ENCODE measurements at regions not wholly inside any gene's neighbourhood (a gene's known extent, or its start where the extent isn't known, plus 50 kb on each side); places are given as distances from the start of the nearest gene placed in this dataset.
A peak's percentile ranks its signal among the peaks of the same experiment; 100 is the strongest.

DNA sequence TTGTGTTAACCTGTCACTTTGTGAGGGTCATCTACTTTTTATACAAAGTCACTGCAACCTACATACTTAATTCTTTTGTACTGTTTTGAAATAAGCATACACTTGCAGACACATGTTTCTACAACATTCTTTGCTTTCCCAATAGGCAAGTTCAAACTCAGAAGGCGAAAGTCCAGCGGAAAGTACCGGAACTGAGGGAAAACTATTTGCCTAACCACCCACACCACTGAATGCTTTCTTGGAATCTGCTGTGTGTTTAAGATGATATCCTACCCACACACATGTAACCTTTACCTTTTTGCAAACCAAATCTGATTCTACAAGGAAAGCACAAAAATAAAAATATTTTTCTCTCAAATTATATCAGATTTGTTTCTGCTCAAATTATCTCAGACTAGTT, 139.4 kb upstream of the AGR3 start:
- peaks cover 6% of the 10 kb centered on the region for H3K27me3 Mint-ChIP-seq
- H3K27ac Mint-ChIP-seq, result no peak overlapping the region
- H3K36me3 Mint-ChIP-seq (ENCODE audit: low read depth), result no peaks in the 10 kb centered on the region
- H3K4me1 Mint-ChIP-seq (ENCODE audit: low read depth), result peaks cover 14% of the 10 kb centered on the region
- H3K9me3 Mint-ChIP-seq, result no peaks in the 10 kb centered on the region
- DNase-seq, result no peak
- H3K4me3 Mint-ChIP-seq, result no peak overlapping the region

DNA sequence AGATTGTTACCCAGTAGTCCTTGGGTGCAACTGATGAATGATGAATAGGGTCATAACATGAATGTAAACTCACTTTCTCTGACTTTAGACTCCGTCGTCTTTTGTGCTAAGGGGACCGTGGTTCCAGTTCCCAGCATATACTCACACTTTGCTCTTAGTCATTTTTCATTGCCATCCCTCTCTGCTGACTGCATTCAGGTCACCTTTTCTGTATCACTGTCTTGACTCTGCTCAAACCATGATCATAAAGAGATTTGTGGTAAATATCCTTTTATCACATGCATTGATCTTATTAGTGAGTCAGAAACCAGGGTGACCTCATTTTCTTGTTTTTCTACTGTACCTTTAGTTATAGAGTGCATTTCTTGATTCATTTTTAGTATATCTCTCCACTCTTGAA, 141.1 kb upstream of the AGR3 start:
- Mint-ChIP-seq H3K4me3 (no peak overlapping the region), H3K4me1 (ENCODE audit: low read depth) (peaks cover 14% of the 10 kb centered on the region), H3K27me3 (peaks cover 6% of the 10 kb centered on the region), H3K36me3 (ENCODE audit: low read depth) (no peaks in the 10 kb centered on the region), H3K9me3 (no peaks in the 10 kb centered on the region), H3K27ac (peak overlapping the region; percentile 57)
- DNase-seq, result no peak

DNA sequence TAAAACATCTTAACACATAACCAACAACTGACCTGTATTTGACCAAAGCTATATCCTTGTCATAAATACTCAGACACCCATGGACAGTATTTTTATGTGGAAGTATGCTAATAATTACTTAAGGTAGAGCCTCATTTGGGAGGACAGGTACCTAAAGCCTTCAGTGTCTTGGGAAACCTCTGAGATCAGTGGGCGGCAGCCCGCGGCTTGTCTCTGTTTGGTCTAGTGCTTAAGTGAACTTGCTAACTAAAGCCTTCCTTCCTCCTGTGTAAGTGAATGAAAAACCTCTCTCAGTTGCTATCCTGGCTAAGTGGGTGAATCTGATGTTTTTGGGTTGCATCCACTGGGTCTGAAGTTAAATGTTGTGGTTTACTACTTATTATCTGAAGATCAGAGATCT, 144.5 kb upstream of the AGR3 start:
- H3K27ac Mint-ChIP-seq, result no peak overlapping the region
- H3K36me3 Mint-ChIP-seq (ENCODE audit: low read depth), result no peaks in the 10 kb centered on the region
- peaks cover 3% of the 10 kb centered on the region for H3K27me3 Mint-ChIP-seq
- no peak for DNase-seq
- peaks cover 23% of the 10 kb centered on the region for H3K4me1 Mint-ChIP-seq (ENCODE audit: low read depth)
- H3K4me3 Mint-ChIP-seq, result no peak overlapping the region
- H3K9me3 Mint-ChIP-seq, result no peaks in the 10 kb centered on the region

DNA sequence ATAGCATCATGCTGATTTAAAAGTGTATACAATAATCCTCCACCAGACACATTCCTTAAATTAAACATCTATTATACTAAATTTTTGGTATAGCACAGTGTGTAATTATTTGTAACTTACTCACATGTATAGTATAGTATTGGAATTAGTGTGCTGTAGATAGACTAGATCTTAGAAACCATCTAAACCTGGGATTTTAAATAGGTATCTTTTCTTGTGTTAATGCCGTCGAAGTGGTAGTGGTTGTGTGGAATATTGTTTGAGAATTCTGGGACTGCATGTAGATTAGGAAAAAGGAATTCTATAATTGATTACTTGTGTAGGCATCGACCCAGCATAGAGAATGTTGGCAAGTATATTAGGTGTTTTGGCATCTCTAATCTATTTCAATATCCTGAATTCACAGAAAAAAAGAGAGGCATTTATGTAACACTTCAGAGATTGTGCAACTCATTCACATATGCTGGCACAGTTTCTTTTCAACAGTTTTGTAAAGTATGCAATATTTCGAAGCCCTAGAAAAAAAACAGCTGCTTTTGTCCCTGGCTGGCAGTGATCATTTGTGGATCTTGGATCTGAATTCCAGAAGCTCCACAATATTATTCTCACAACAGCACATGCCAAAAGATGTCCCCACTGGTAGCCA, 145.5 kb upstream of the AGR3 start:
- Mint-ChIP-seq H3K36me3 (ENCODE audit: low read depth) (no peaks in the 10 kb centered on the region), H3K4me3 (no peak overlapping the region), H3K27ac (no peak overlapping the region), H3K27me3 (peaks cover 3% of the 10 kb centered on the region), H3K9me3 (no peaks in the 10 kb centered on the region), H3K4me1 (ENCODE audit: low read depth) (peaks cover 26% of the 10 kb centered on the region)
- no peak for DNase-seq

DNA sequence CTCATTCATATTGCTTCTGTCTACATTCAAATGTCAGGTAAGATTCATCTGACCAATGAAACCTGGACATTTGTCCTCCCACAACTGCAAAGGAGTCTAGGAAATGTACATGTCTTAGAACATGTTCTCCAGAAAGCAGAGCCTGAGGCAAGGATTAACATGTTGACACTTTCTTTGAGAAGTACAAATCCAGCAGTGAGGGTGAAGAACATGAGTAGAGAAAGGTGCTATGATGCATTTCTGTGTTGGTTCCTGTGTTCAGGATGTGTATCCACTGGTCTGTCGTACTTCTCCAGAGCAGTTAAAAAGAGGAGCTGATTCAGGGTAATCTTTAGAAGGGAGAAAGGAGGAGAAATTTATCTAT, 146.0 kb upstream of the AGR3 start:
- Mint-ChIP-seq H3K4me1 (ENCODE audit: low read depth) (peaks cover 21% of the 10 kb centered on the region), H3K27me3 (peaks cover 3% of the 10 kb centered on the region), H3K4me3 (no peak overlapping the region), H3K9me3 (no peaks in the 10 kb centered on the region), H3K36me3 (ENCODE audit: low read depth) (no peaks in the 10 kb centered on the region), H3K27ac (no peak overlapping the region)
- DNase-seq, result no peak

DNA sequence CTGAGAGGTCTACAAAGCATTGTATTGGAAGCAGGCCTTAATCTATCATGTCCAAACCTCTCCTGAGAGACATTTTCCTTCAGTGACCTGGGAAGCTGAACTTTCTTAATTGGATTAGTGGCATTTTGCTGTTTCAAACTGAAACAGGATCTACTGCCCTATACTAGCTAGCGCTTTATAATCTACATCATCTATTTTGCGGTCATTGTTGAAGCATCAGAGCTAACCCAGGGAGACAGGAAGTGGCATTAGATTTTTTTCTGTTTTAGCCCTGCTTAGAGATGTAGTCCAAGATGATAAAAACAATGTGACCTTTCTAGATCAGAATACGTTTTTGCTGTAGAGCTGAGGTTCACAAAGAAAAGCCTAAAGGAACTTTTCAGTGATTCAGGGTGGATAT, 147.4 kb upstream of the AGR3 start:
- Mint-ChIP-seq H3K36me3 (ENCODE audit: low read depth) (no peaks in the 10 kb centered on the region), H3K4me3 (no peak overlapping the region), H3K27ac (no peak overlapping the region), H3K9me3 (no peaks in the 10 kb centered on the region), H3K27me3 (peaks cover 3% of the 10 kb centered on the region), H3K4me1 (ENCODE audit: low read depth) (peaks cover 13% of the 10 kb centered on the region)
- DNase-seq, result no peak

DNA sequence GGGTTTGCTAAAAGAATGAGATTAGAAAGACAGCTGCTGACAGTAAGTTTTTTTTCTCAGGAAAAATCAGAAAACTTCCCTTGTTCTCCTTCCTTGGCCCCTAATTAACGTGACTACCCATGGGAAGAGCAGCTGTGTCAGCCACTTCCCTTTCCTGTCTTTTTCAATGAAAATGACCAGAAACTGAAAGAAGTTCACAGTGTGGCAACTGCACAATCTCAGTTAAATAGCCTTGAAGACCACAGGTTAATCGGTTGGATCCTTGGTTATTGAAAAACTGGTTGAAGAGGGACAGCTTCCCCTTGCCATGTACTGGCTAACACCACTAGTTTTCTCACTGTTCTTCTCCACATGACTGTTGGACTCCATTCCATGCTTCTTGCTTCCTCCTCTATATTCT, 148.8 kb upstream of the AGR3 start:
- H3K9me3 Mint-ChIP-seq, result no peaks in the 10 kb centered on the region
- H3K27me3 Mint-ChIP-seq, result no peaks in the 10 kb centered on the region

DNA sequence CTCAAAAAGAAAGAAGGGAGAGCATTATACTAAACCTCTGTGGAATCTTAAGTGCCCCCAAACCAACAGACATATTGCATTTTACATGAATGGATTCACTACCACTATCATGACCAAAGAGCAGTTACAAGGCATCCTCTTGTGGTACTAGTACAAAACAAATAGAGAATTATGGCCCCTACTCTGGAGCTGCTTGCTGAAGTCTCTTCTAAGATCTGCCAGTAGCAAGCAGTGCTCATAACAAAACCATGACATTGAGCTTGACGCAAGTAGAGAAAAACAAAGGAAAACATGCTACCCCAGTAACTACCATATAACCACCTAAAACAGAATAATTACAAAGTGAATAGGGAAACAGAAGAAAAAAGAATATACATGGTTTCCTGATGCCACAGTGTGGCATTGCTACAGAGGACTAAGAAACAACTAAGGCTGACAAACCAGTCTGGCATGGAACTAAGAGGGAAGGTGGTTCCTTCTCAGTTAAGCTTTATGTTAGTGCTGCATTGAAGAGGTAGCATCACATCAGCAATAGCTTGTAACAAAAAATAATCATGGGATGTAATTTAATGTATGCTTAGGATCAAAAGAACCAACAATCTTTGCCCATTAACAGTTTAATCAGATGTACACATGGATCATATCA, 150.2 kb upstream of the AGR3 start:
- no peak overlapping the region for H3K4me3 Mint-ChIP-seq
- H3K27ac Mint-ChIP-seq, result no peak overlapping the region
- H3K27me3 Mint-ChIP-seq, result no peaks in the 10 kb centered on the region
- H3K36me3 Mint-ChIP-seq (ENCODE audit: low read depth), result no peaks in the 10 kb centered on the region
- DNase-seq, result no peak
- H3K4me1 Mint-ChIP-seq (ENCODE audit: low read depth), result peaks cover 13% of the 10 kb centered on the region
- H3K9me3 Mint-ChIP-seq, result no peaks in the 10 kb centered on the region

More for the DNA sequence above, 148.8 kb upstream of the AGR3 start:
- peaks cover 13% of the 10 kb centered on the region for H3K4me1 Mint-ChIP-seq (ENCODE audit: low read depth)
- no peak overlapping the region for H3K4me3 Mint-ChIP-seq
- DNase-seq, result no peak
- no peaks in the 10 kb centered on the region for H3K36me3 Mint-ChIP-seq (ENCODE audit: low read depth)
- no peak overlapping the region for H3K27ac Mint-ChIP-seq

DNA sequence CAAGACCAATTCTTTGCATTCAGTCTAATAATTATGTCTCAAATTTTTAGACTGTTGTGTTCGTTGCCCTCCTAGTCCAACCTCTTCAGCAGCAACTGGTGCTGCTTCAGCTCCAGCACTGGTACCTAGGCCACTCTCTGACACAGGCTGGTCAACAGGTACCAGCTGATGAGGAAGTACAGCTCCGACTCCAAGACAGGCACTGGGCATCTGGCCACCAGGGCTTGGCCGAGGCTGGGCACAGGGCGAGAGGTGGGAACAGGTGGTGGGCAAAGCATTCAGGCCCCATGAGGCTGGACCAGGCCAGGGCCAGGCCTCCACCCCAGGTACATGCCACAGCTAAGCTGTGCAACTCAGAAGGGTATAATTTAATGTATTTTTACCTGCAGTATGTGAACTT, 151.5 kb upstream of the AGR3 start:
- Mint-ChIP-seq H3K36me3 (ENCODE audit: low read depth) (no peaks in the 10 kb centered on the region), H3K9me3 (no peaks in the 10 kb centered on the region), H3K4me3 (no peak overlapping the region), H3K27ac (no peak overlapping the region), H3K4me1 (ENCODE audit: low read depth) (peaks cover 13% of the 10 kb centered on the region), H3K27me3 (peaks cover 6% of the 10 kb centered on the region)
- DNase-seq, result no peak

DNA sequence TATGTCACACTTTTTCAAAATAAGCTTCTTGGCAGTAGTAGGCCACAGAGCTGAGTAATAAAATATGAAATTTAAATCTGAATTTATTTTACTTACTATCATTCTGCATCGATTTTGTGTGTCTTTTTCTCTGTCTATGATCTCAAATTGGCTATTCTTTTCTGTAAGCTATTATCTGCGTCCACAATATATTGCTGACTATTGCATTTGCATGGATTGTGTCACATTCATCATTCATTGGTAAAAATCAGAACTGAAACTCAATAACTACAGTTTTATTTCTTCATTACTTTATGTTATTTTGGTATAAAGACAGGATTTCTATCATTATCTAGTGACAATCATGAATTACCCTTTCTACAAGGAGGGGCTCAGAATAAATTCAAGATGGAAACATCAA, 154.8 kb upstream of the AGR3 start:
- peaks cover 10% of the 10 kb centered on the region for H3K27me3 Mint-ChIP-seq
- peaks cover 9% of the 10 kb centered on the region for H3K4me1 Mint-ChIP-seq (ENCODE audit: low read depth)
- no peak overlapping the region for H3K27ac Mint-ChIP-seq
- no peak overlapping the region for H3K4me3 Mint-ChIP-seq
- DNase-seq, result no peak
- H3K36me3 Mint-ChIP-seq (ENCODE audit: low read depth), result no peaks in the 10 kb centered on the region
- H3K9me3 Mint-ChIP-seq, result no peaks in the 10 kb centered on the region

DNA sequence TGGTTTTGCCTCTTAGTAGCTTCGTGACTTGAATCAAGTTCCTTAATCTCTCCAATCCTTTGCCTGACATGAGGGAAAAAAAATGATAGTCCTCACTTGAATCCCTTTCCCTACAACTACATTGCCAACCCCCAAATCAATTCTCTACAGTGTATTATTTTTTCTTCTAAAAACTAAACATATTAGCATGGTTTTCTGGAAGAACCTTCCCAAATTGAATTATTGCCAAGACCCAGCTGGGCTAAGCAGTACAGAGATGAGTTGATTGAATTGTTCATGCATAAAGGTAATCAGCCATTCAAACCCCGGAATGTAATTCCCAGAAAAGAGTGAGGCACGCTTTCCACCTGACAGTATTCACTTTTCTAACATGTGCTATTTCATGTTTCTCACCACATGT, 155.6 kb upstream of the AGR3 start:
- no peak for DNase-seq
- H3K4me3 Mint-ChIP-seq, result no peak overlapping the region
- no peaks in the 10 kb centered on the region for H3K9me3 Mint-ChIP-seq
- H3K27ac Mint-ChIP-seq, result no peak overlapping the region
- peaks cover 7% of the 10 kb centered on the region for H3K4me1 Mint-ChIP-seq (ENCODE audit: low read depth)
- H3K27me3 Mint-ChIP-seq, result peaks cover 10% of the 10 kb centered on the region
- H3K36me3 Mint-ChIP-seq (ENCODE audit: low read depth), result no peaks in the 10 kb centered on the region

DNA sequence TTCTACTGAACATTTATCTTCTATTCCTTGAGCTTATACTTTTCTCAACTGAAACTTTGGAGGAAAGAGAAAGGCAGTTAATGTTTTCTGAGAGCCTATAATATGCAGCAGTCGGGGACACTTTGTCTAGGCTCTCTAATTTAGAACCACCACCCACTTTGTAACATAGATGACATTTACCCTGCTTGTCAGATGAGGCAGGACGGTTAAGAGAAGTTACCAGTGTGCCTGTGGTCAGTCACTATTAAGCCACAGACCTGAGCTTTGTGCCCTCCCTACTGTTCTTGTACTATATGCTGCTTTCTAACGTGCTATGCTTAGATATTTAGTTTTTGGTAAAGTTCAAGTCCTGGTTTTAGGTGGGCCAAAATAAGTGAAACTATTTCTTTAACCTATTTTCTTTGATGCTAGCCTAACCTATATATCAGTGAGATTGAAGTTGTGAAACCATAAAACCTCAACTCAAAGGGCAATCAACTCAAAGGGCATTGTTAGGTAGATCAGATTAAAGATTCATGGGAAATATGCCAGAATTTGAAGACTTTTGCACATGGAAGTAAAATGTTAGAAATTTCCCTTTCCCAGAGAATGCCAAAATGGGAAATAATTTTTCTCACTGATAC, 156.5 kb upstream of the AGR3 start:
- peaks cover 10% of the 10 kb centered on the region for H3K27me3 Mint-ChIP-seq
- H3K9me3 Mint-ChIP-seq, result no peaks in the 10 kb centered on the region
- DNase-seq, result no peak
- H3K4me1 Mint-ChIP-seq (ENCODE audit: low read depth), result peaks cover 14% of the 10 kb centered on the region
- no peak overlapping the region for H3K4me3 Mint-ChIP-seq
- no peaks in the 10 kb centered on the region for H3K36me3 Mint-ChIP-seq (ENCODE audit: low read depth)
- no peak overlapping the region for H3K27ac Mint-ChIP-seq

DNA sequence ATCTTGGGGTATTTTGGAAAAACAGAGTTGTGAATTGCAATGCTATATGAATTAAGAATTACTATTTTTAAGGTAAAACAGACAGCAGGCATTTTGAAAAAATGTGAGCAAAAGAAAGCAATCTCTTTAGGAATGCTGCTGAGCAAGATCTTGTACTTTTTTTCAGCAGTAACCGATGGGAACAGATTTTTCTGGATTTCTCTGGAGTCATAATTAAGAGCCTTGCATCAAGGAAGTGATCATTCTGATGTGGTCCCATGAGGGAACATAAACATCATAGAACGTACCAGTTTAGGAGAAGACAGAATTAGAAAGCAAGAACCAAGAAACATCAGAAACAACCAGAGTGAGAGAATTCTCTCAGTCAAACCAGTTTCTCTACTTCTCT, 157.0 kb upstream of the AGR3 start:
- H3K4me1 Mint-ChIP-seq (ENCODE audit: low read depth), result peaks cover 19% of the 10 kb centered on the region
- no peak overlapping the region for H3K27ac Mint-ChIP-seq
- no peak for DNase-seq
- no peak overlapping the region for H3K4me3 Mint-ChIP-seq
- peaks cover 10% of the 10 kb centered on the region for H3K27me3 Mint-ChIP-seq
- H3K9me3 Mint-ChIP-seq, result no peaks in the 10 kb centered on the region
- H3K36me3 Mint-ChIP-seq (ENCODE audit: low read depth), result no peaks in the 10 kb centered on the region

DNA sequence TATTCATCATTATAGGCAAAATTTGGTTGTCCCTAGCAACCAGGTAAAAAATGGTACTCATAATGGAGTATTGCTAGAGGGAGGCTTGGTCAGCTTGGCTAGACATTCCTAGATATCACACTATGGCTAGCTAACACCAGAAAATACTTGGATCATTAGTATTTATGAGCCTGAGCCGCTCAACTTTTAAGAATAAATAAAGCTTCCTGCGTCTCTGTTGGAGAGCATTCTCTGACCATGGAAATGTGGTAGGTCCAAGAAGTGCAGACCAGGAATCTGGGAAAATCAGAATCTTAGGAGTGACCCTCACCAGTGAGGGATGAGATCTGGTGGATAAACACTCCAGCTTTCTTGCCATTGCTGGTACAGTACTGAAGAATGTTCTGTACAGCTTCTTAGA, 157.6 kb upstream of the AGR3 start:
- H3K9me3 Mint-ChIP-seq, result no peaks in the 10 kb centered on the region
- H3K27ac Mint-ChIP-seq, result no peak overlapping the region
- H3K36me3 Mint-ChIP-seq (ENCODE audit: low read depth), result no peaks in the 10 kb centered on the region
- no peak for DNase-seq
- H3K4me1 Mint-ChIP-seq (ENCODE audit: low read depth), result peaks cover 21% of the 10 kb centered on the region
- no peak overlapping the region for H3K4me3 Mint-ChIP-seq
- H3K27me3 Mint-ChIP-seq, result peaks cover 10% of the 10 kb centered on the region

DNA sequence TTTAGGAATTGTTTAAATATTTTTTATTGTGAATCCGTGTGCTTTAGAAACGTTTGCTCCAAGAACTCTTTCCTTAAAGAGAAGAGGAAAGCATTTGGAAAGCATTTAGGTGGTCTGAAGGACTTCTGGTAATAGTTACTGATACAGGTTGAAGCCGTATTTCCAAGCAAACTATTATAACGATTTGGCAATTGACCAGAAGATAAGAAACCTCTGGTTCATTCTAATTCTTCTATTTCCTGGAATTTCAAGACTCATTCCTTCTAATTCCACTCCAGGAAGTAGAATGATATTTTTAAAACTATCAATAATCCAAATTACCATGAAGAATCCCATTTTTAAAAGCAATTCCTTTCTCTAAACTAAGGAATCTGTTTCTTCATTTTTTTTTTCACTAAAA, 158.9 kb upstream of the AGR3 start:
- H3K4me3 Mint-ChIP-seq, result no peak overlapping the region
- no peak overlapping the region for H3K27ac Mint-ChIP-seq
- H3K27me3 Mint-ChIP-seq, result peaks cover 10% of the 10 kb centered on the region
- H3K4me1 Mint-ChIP-seq (ENCODE audit: low read depth), result peaks cover 21% of the 10 kb centered on the region
- H3K9me3 Mint-ChIP-seq, result no peaks in the 10 kb centered on the region
- DNase-seq, result no peak
- H3K36me3 Mint-ChIP-seq (ENCODE audit: low read depth), result no peaks in the 10 kb centered on the region

Data from activated T-cell treated with anti-CD3 and anti-CD28 coated beads, Interleukin-2, amount 50 U/mL, for 24 hours (primary cell).